Neural crest cell (in vitro differentiated cells): ENCODE measurements at regions not wholly inside any gene's neighbourhood (a gene's known extent, or its start where the extent isn't known, plus 50 kb on each side); places are given as distances from the start of the nearest gene placed in this dataset.

ENCODE experiments used
- DNase-seq: peaks from one replicate; pipeline ENCODE4 v3.0.0; 2021; ENCODE audit warnings: low read depth, mixed read lengths, low spot score
- H3K27ac Mint-ChIP-seq: one replicate; pipeline ENCODE4 v1.8.0; 2021; ENCODE audit warnings: mild to moderate bottlenecking, mixed read lengths; ENCODE audit not compliant: unreplicated experiment
- H3K27me3 Mint-ChIP-seq: 2 replicates; pipeline ENCODE4 v1.8.0; 2021; ENCODE audit warnings: low read depth, mild to moderate bottlenecking, mixed read lengths
- H3K36me3 Mint-ChIP-seq: 2 replicates; pipeline ENCODE4 v1.8.0; 2021; ENCODE audit warnings: low read depth, mild to moderate bottlenecking, mixed read lengths
- H3K4me1 Mint-ChIP-seq: 2 replicates; pipeline ENCODE4 v1.8.0; 2021; ENCODE audit warnings: mixed read lengths
- H3K4me3 Mint-ChIP-seq: one replicate; pipeline ENCODE4 v1.8.0; 2021; ENCODE audit warnings: mild to moderate bottlenecking, mixed read lengths
- H3K9me3 Mint-ChIP-seq: 2 replicates; pipeline ENCODE4 v1.8.0; 2021; ENCODE audit warnings: mixed read lengths
- CTCF ChIP-seq: fragments of 200-600 bp; sonication (generic); conservative IDR thresholded peaks from 2 replicates; pipeline ENCODE4 v1.5.0; 2021; ENCODE audit warnings: antibody characterized with exemption, mild to moderate bottlenecking

GRCh38 chr20:39773380-39774000, 811.3 kb downstream of the DHX35 start:
- Mint-ChIP-seq H3K9me3 (peaks cover 3% of the 10 kb centered on the region), H3K27ac (no peak overlapping the region), H3K36me3 (peaks cover 3% of the 10 kb centered on the region), H3K4me3 (no peak overlapping the region), H3K27me3 (no peaks in the 10 kb centered on the region), H3K4me1 (no peaks in the 10 kb centered on the region)
- DNase-seq, result no peak
- no peak for TF ChIP-seq CTCF

DNA sequence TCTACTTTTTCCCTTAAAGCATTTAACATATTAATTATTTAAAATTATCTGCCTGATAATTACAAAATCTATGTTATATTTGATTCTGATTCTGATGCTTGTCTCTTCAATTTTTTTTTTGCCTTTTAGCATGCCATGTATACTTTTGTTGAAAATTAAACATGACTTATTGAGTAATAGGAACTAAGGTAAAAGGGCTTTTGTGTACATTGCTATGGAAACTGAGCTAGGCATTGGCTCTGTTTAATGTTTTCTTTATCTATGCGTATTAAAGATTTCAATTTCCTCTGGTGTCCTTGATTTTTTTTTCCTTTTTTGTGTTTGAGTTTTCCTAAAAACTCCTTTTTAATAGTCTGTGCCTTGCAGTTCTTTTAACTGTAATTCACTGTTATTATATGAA, 805.2 kb downstream of the DHX35 start:
- Mint-ChIP-seq H3K36me3 (peaks cover 5% of the 10 kb centered on the region), H3K4me1 (no peaks in the 10 kb centered on the region), H3K4me3 (no peak overlapping the region), H3K27ac (no peak overlapping the region), H3K9me3 (peaks cover 14% of the 10 kb centered on the region), H3K27me3 (no peaks in the 10 kb centered on the region)
- no peak for TF ChIP-seq CTCF
- no peak for DNase-seq

DNA sequence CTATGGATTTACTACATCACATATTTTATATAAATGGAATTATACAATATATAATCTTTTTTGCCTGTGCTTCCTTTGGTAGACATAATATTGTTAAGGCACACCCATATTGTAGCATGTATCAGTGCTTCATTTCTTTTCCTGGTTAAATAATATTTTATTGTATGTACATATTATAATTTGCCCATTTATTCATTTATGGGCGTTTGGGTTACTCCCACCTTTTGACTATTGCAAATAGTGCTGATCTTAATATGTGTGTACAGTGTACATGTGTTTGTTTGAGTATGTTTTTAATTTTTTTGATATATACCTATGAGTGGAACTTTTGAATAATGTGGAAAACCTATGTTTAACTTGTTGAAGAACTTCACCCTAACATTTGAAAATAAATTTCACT, 804.2 kb downstream of the DHX35 start:
- Mint-ChIP-seq H3K4me1 (no peaks in the 10 kb centered on the region), H3K9me3 (peaks cover 14% of the 10 kb centered on the region), H3K36me3 (peaks cover 6% of the 10 kb centered on the region), H3K27ac (no peak overlapping the region), H3K27me3 (no peaks in the 10 kb centered on the region), H3K4me3 (no peak overlapping the region)
- DNase-seq, result no peak
- no peak for TF ChIP-seq CTCF

GRCh38 chr20:39762716-39763115, 800.6 kb downstream of the DHX35 start:
- H3K36me3 Mint-ChIP-seq, result peaks cover 4% of the 10 kb centered on the region
- H3K4me3 Mint-ChIP-seq, result no peak overlapping the region
- H3K27me3 Mint-ChIP-seq, result no peaks in the 10 kb centered on the region
- H3K27ac Mint-ChIP-seq, result no peak overlapping the region
- no peak for TF ChIP-seq CTCF
- H3K9me3 Mint-ChIP-seq, result peaks cover 10% of the 10 kb centered on the region
- DNase-seq, result no peak
- H3K4me1 Mint-ChIP-seq, result no peaks in the 10 kb centered on the region

GRCh38 chr20:39758876-39759275, 796.7 kb downstream of the DHX35 start:
- no peaks in the 10 kb centered on the region for H3K27me3 Mint-ChIP-seq
- no peak overlapping the region for H3K27ac Mint-ChIP-seq

More at GRCh38 chr20:39758876-39759275, 796.7 kb downstream of the DHX35 start:
- no peak for DNase-seq
- Mint-ChIP-seq H3K4me3 (no peak overlapping the region), H3K36me3 (peaks cover 2% of the 10 kb centered on the region), H3K4me1 (no peaks in the 10 kb centered on the region), H3K9me3 (peaks cover 6% of the 10 kb centered on the region)
- no peak for TF ChIP-seq CTCF
